AG04449 (cell line): ENCODE measurements at regions not wholly inside any gene's neighbourhood (a gene's known extent, or its start where the extent isn't known, plus 50 kb on each side); places are given as distances from the start of the nearest gene placed in this dataset.

Experiments
- CTCF ChIA-PET: fragments of 350-600 bp; formaldehyde crosslinking; extraction: SDS; loops from one replicate; lab custom pipeline; 2021; ENCODE audit warnings: antibody characterized with exemption; lab: Yijun Ruan, JAX
- POLR2A ChIA-PET: fragments of 400-600, 350-600 bp; formaldehyde crosslinking; extraction: SDS; loops from one replicate; lab custom pipeline; 2020; ENCODE audit warnings: antibody characterized with exemption, inconsistent platforms; lab: Yijun Ruan, JAX
- DNase-seq: peaks from one replicate; pipeline ENCODE4 v3.0.0-alpha.2; 2010; ENCODE audit warnings: low read depth, low spot score
- H3K4me3 ChIP-seq: 2 replicates; pipeline ENCODE4 v1.5.1; 2011; ENCODE audit warnings: low read depth, mild to moderate bottlenecking, control low read depth, low read length
- CTCF ChIP-seq: IDR thresholded peaks from one replicate; pipeline ENCODE4 v1.5.1; 2011; ENCODE audit warnings: mild to moderate bottlenecking, moderate library complexity, low read length, control low read depth, inconsistent platforms; ENCODE audit not compliant: insufficient read depth; ENCODE audit errors: missing control alignments

- H3K4me3 ChIP-seq, result no peak overlapping the region
- CTCF ChIA-PET, result no interaction called here
- DNase-seq, result no peak
- no peak for TF ChIP-seq CTCF
- POLR2A ChIA-PET, result no interaction called here
These were observed 1344.3 kb upstream of the LRRTM3 start for GRCh38 chr10:65581426-65582026.

- TF ChIP-seq CTCF, result no peak
- POLR2A ChIA-PET, result no interaction called here
- DNase-seq, result no peak
- CTCF ChIA-PET, result no interaction called here
- no peak overlapping the region for H3K4me3 ChIP-seq
These were observed 1323.5 kb upstream of the LRRTM3 start for GRCh38 chr10:65602182-65602865.

GRCh38 chr10:65611592-65611991 is 1314.2 kb upstream of the LRRTM3 start:
- POLR2A ChIA-PET, result no interaction called here
- TF ChIP-seq CTCF, result no peak
- CTCF ChIA-PET, result no interaction called here

GRCh38 chr10:65614956-65615565 is 1310.8 kb upstream of the LRRTM3 start:
- CTCF ChIA-PET, result no interaction called here
- POLR2A ChIA-PET, result no interaction called here
- no peak overlapping the region for H3K4me3 ChIP-seq
- TF ChIP-seq CTCF, result no peak
- DNase-seq, result no peak

More at GRCh38 chr10:65611592-65611991, 1314.2 kb upstream of the LRRTM3 start:
- peak; percentile 10 for DNase-seq
- H3K4me3 ChIP-seq, result no peak overlapping the region

- H3K4me3 ChIP-seq, result no peak overlapping the region
- no peak for TF ChIP-seq CTCF
- DNase-seq, result no peak
- CTCF ChIA-PET, result no interaction called here
- POLR2A ChIA-PET, result no interaction called here
These were observed 1307.7 kb upstream of the LRRTM3 start for GRCh38 chr10:65618126-65618525.

GRCh38 chr10:65620404-65621048 is 1305.3 kb upstream of the LRRTM3 start:
- ChIA-PET POLR2A (no interaction called here), CTCF (no interaction called here)
- TF ChIP-seq CTCF, result no peak
- DNase-seq, result no peak
- H3K4me3 ChIP-seq, result no peak overlapping the region
